Hepatic stellate cell (primary cell): ENCODE measurements at regions not wholly inside any gene's neighbourhood (a gene's known extent, or its start where the extent isn't known, plus 50 kb on each side); places are given as distances from the start of the nearest gene placed in this dataset.
"Not testable (repeated sequence)": the region's sequence is repeated elsewhere in the genome, so short reads cannot be mapped to it uniquely, and the experiment has no call there.

ENCODE experiments used
- DNase-seq: peaks from one replicate; pipeline ENCODE4 v3.0.0; 2011; ENCODE audit warnings: low spot score

GRCh38 chr15:89028036-89028435 is 60.2 kb upstream of the ABHD2 start:
- DNase-seq: no peak

DNA sequence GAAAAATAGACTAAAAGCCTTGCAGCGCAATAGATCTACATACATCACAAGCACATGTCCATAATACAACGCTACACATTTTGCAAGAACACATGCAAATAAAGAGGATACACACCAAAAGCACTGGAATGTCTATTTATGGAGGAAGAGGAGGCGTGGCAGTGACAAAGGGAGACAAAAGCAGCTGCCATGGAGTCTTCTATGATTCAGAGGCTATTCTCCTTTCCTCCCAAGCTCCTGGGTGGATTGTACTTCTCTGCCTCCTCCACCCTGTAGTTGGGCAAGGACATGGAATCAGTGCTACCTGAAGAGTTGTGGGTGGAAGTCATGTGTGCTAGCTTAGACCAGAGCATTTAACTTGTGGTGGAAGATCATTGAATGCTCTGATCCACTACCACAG is 57.9 kb upstream of the ABHD2 start:
- no peak for DNase-seq

DNA sequence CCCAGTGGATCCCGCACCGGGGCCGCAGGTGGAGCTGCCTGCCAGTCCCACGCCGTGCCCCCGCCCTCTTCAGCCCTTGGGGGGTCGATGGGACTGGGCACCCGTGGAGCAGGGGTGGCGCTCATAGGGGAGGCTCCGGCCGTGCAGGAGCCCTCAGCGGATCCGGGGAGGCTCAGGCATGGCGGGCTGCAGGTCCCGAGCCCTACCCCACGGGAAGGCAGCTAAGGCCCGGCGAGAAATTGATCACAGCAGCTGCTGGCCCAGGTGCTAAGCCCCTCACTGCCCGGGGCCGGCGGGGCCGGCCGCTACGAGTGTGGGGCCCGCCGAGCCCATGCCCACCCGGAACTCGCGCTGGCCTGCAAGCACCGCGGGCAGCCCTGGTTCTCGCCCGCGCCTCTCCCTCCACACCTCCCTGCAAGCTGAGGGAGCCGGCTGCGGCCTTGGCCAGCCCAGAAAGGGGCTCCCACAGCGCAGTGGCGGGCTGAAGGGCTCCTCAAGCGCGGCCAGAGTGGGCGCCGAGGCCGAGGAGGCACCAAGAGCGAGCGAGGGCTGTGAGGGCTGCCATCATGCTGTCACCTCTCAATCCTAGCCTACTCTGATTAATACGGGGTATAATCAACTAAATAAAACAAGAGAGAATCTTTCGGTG is 56.5 kb upstream of the ABHD2 start:
- DNase-seq: not testable (repeated sequence)

DNA sequence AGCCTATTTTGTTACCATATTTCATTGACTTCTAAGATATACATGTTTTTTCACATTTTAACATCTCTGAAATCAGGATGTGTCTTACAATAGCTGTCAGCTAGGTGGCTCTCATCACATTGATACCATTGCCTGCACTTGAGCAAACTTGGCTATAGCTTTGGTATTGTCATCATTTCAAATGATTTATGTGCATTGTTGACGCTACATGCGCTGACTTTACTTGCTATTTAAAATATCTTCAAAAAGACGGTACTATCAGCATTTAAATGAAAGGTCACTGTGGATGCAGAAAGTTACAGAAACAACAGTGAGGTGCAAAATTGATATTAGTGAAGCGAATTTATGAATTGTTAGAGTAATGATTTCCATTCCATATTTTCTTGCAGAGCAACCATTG is 54.0 kb upstream of the ABHD2 start:
- no peak for DNase-seq

- DNase-seq: no peak
Observed at GRCh38 chr15:89035150-89035549, 53.1 kb upstream of the ABHD2 start.

DNA sequence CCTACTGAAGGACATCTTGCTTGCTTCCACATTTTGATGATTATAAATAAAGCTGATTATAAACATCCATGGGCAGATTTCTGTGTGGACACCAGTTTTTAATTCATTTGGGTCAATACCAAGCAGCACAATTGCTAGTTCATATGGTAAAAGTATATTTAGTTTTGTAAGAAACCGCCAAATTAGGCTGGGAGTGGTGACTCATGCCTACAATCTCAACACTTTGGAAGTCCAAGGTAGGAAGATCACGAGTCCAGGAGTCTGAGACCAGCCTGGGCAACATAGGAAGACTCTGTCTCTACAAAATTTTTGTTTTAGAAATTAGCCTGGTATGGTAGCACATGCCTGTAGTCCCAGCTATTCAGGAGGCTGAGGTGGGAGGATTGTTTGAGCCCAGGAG is 52.6 kb upstream of the ABHD2 start:
- DNase-seq: no peak

DNA sequence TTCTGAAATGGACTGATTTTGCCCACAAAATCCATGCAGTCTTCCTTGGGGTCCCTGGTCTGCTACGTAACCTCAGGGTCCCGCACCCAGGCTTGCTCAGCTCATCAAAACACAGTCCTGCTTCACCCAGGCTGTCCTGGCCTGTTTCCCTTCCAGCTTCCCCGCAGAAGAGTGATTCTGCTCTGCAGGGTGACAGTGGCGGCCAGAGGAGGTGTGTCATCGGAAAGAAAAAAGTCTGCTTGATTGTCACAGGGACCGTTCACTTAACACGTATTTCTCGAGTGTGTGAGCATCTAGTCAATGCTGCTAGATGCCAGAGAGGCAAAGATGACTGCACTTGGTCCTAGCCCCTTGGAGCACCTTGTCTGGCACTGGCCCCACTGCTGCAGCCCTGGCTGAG is 50.1 kb upstream of the ABHD2 start:
- no peak for DNase-seq
